Kidney (tissue), 13 donors: ENCODE measurements at regions not wholly inside any gene's neighbourhood (a gene's known extent, or its start where the extent isn't known, plus 50 kb on each side); places are given as distances from the start of the nearest gene placed in this dataset.

Experiments used
- DNase-seq, 5 donors: peaks; one replicate each; pipeline ENCODE4 v3.0.0-alpha.2; 2013 to 2020
- FAIRE-seq: peaks from 2 replicates; lab custom pipeline; 2012; peaks lifted over from hg19 to GRCh38; lab: Jason Lieb, UNC
- H3K27ac ChIP-seq, 2 donors: one replicate each; pipeline ENCODE4 v1.7.0; 2013; ENCODE audit warnings: low read depth in 2 of 2, low read length in 2 of 2, inconsistent platforms in 1 of 2
- H3K27me3 ChIP-seq: one replicate; pipeline ENCODE4 v1.7.1; 2013; ENCODE audit warnings: low read length, inconsistent platforms; ENCODE audit not compliant: control insufficient read depth, insufficient read depth
- H3K36me3 ChIP-seq, 3 donors: one replicate each; pipeline versions ENCODE4 v1.7.0 to v1.7.1; 2013; ENCODE audit warnings: low read length in 3 of 3, control low read depth in 1 of 3, inconsistent platforms in 1 of 3; ENCODE audit not compliant: insufficient read depth in 3 of 3, control insufficient read depth in 2 of 3
- H3K4me1 ChIP-seq, 3 donors: one replicate each; pipeline versions ENCODE4 v1.7.0 to v1.7.1; 2013; ENCODE audit warnings: low read length in 3 of 3, inconsistent platforms in 1 of 3, low read depth in 1 of 3; ENCODE audit not compliant: control insufficient read depth in 2 of 3, insufficient read depth in 2 of 3
- H3K4me3 ChIP-seq, 3 donors: one replicate each; pipeline versions ENCODE4 v1.7.0 to v1.8.1; 2013; ENCODE audit warnings: low read length in 3 of 3, control low read depth in 1 of 3, inconsistent platforms in 1 of 3
- H3K9ac ChIP-seq, 3 donors: one replicate each; pipeline versions ENCODE4 v1.7.0 to v1.7.1; 2013; ENCODE audit warnings: low read length in 3 of 3, control low read depth in 1 of 3, inconsistent platforms in 1 of 3
- H3K9me3 ChIP-seq, 3 donors: one replicate each; pipeline versions ENCODE4 v1.7.0 to v1.7.1; 2013; ENCODE audit warnings: low read length in 3 of 3, control low read depth in 1 of 3, inconsistent platforms in 1 of 3; ENCODE audit not compliant: control insufficient read depth in 2 of 3, insufficient read depth in 1 of 3
- CTCF ChIP-seq: IDR thresholded peaks from 3 replicates; pipeline ENCODE4 v1.5.1; 2012; ENCODE audit warnings: mild to moderate bottlenecking, moderate library complexity, borderline replicate concordance; ENCODE audit not compliant: insufficient read depth; ENCODE audit errors: extremely low read depth
- intact Hi-C: fragments of 100-400 bp; cut with DNase I; formaldehyde crosslinking; loops from one replicate; pipeline ENCODE4 v1.11.1; 2022
- donor health status: control.
- donor health status: control.
- donor health status: control.
- donor health status: control.
- donor health status: control.
- donor health status: DM: yes; HTN: yes; CAD: no.
- donor health status: Normal renal cell carcinoma (clear cell type).

GRCh38 chr5:164431634-164432304 lies 926.4 kb downstream of the MAT2B start:
- FAIRE-seq: no peak
- Histone ChIP-seq H3K4me1 (no peaks in the 10 kb centered on the region), H3K36me3 (no peaks in the 10 kb centered on the region), H3K9me3 (no peaks in the 10 kb centered on the region), H3K27me3 (no peaks in the 10 kb centered on the region), H3K4me3 (no peak overlapping the region), H3K27ac (no peak overlapping the region), H3K9ac (no peak overlapping the region)
- intact Hi-C loops: no loop called here
- TF ChIP-seq CTCF: no peak
- DNase-seq: peak in 1 of 5 donors; percentile 10

DNA sequence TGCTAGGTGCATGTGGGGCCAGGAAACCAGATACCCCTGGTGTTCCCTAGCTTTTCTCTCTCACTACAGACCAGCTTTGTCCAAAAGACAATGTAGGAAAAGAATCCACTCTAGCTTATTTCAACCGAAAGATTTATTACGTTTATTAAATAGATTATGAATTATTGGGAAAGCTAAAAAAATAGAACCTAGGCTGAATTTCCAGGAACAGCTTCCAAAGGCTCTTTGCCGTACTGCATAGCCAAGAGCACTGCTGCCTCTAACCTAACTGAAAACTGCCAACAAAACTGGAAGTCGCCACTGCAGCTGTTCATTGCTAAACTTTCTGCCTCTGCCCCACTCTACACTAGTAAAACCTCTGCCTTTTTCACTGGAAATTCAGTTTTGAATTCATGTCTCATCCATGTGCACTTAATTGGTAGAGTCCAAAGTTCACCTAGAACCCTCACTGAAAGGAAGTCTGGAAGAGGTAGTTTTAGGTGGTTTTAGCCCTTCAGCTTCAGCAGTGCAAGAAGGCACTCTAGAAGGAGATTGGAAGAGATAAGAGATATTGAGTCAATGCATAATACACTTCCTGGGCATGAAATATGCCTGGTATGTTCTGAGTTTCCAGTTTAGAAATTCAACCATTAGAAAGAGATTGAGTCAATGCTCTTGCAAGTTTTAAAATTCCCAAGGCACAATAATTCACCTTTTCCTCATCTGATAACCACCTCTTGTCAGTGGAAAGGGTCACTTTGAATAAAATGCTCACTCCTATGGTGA lies 927.9 kb downstream of the MAT2B start:
- no peak for FAIRE-seq
- Histone ChIP-seq H3K4me3 (no peak overlapping the region), H3K9ac (no peak overlapping the region), H3K27ac (no peak overlapping the region), H3K9me3 (no peaks in the 10 kb centered on the region), H3K36me3 (no peaks in the 10 kb centered on the region), H3K4me1 (no peaks in the 10 kb centered on the region), H3K27me3 (no peaks in the 10 kb centered on the region)
- TF ChIP-seq CTCF: no peak
- intact Hi-C loops: no loop called here
- no peak for DNase-seq

DNA sequence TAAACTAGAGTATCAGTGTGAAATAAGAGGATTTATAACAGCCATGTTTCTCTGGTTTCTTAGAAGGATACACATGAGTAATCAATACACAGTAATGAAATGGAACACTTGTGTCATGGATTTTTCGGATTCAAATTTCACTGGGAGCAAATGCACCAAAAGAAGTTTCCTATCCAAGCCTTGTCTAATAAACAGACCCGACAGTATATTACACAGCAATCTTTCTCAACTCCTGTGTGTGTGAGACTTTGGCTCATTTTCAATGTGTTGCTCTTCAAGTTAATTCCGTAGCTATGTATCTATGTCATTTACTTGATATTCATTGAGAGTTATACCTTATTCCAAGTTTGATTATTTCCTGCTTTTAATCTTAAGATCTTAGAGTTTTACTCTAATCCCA lies 930.2 kb downstream of the MAT2B start:
- Histone ChIP-seq H3K27me3 (no peaks in the 10 kb centered on the region), H3K4me3 (no peak overlapping the region), H3K36me3 (no peaks in the 10 kb centered on the region), H3K4me1 (no peaks in the 10 kb centered on the region), H3K27ac (no peak overlapping the region), H3K9ac (no peak overlapping the region), H3K9me3 (no peaks in the 10 kb centered on the region)
- peak in 2 of 5 donors; percentile 26 to 33 for DNase-seq
- no peak for TF ChIP-seq CTCF
- intact Hi-C loops: no loop called here
- FAIRE-seq: no peak
